ENCODE measurements at regions not wholly inside any gene's neighbourhood (a gene's known extent, or its start where the extent isn't known, plus 50 kb on each side); places are given as distances from the start of the nearest gene placed in this dataset.

DNA sequence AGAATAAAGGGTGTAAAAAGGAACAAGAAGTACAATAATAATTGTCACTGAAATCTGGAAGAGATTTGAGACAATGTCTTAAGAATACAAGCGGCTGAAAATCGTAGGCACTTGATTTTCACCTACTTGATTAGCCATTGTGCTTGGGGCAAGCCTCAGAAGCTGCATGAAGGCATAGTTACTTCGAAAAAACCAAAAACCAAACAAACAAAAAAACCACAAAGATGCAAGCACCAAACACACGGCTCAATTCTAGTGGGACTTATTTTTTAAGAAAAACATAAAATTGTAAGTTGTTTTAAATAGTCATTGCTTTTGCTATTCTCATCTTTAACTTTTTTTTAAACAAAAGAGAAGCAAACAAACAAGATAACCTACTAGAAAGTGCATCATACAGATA lies 235.6 kb downstream of the OGFRL1 start:
- H3K9me3 ChIP-seq (ENCODE audit: control insufficient read depth in 4 of 4, low read length in 3 of 4): no peaks in the 10 kb centered on the region
- no peak overlapping the region for H3K4me3 ChIP-seq (ENCODE audit: low read depth in 1 of 3, low read length in 3 of 3)
- WGBS: 59% methylated on average over 4 of the region's 4 CpGs
- no peak for DNase-seq (ENCODE audit: low spot score)
- H3K9ac ChIP-seq (ENCODE audit: low read depth in 1 of 2, low read length in 2 of 2): no peak overlapping the region
- H3K36me3 ChIP-seq (ENCODE audit: control insufficient read depth in 4 of 4, insufficient read depth in 3 of 4, low read depth in 1 of 4, low read length in 3 of 4): no peaks in the 10 kb centered on the region
- TF ChIP-seq JUND (IDR thresholded peaks at IDR 0.05) (no peak), CTCF (IDR thresholded peaks at IDR 0.05; ENCODE audit: low read depth, low read length, missing input control) (no peak), EGR1 (IDR thresholded peaks at IDR 0.05; ENCODE audit: low read depth in 2 of 2) (no peak), RXRA (IDR thresholded peaks at IDR 0.05) (no peak), FOXA2 (IDR thresholded peaks at IDR 0.05) (no peak), FOXA1 (IDR thresholded peaks at IDR 0.05) (no peak), SP1 (IDR thresholded peaks at IDR 0.05) (no peak), REST (IDR thresholded peaks at IDR 0.05) (no peak), ATF3 (IDR thresholded peaks at IDR 0.05) (no peak), HNF4G (IDR thresholded peaks at IDR 0.05) (no peak), RAD21 (IDR thresholded peaks at IDR 0.05) (no peak), TAF1 (conservative IDR thresholded peaks at IDR 0.05) (no peak), HNF4A (conservative IDR thresholded peaks at IDR 0.05) (no peak), YY1 (IDR thresholded peaks at IDR 0.05) (no peak), NR2F2 (IDR thresholded peaks at IDR 0.05) (no peak), MAX (IDR thresholded peaks at IDR 0.05) (no peak)
- H3K4me1 ChIP-seq (ENCODE audit: control insufficient read depth in 4 of 4, insufficient read depth in 4 of 4, low read length in 3 of 4): no peaks in the 10 kb centered on the region
- no peaks in the 10 kb centered on the region for H3K27me3 ChIP-seq (ENCODE audit: control insufficient read depth in 4 of 4, insufficient read depth in 4 of 4, low read length in 3 of 4)
- H3K27ac ChIP-seq (ENCODE audit: low read depth in 1 of 2, low read length in 2 of 2): no peak overlapping the region

- no peak overlapping the region for H3K27ac ChIP-seq (ENCODE audit: low read depth in 1 of 2, low read length in 2 of 2)
- H3K4me3 ChIP-seq (ENCODE audit: low read depth in 1 of 3, low read length in 3 of 3): no peak overlapping the region
- no peaks in the 10 kb centered on the region for H3K36me3 ChIP-seq (ENCODE audit: control insufficient read depth in 4 of 4, insufficient read depth in 3 of 4, low read depth in 1 of 4, low read length in 3 of 4)
- no peaks in the 10 kb centered on the region for H3K9me3 ChIP-seq (ENCODE audit: control insufficient read depth in 4 of 4, low read length in 3 of 4)
- no peak for DNase-seq (ENCODE audit: low spot score)
- H3K4me1 ChIP-seq (ENCODE audit: control insufficient read depth in 4 of 4, insufficient read depth in 4 of 4, low read length in 3 of 4): no peaks in the 10 kb centered on the region
- WGBS: 73% methylated on average over 1 of the region's 1 CpG
- no peaks in the 10 kb centered on the region for H3K27me3 ChIP-seq (ENCODE audit: control insufficient read depth in 4 of 4, insufficient read depth in 4 of 4, low read length in 3 of 4)
- no peak overlapping the region for H3K9ac ChIP-seq (ENCODE audit: low read depth in 1 of 2, low read length in 2 of 2)
- no peak for TF ChIP-seq RAD21 (IDR thresholded peaks at IDR 0.05)
- TF ChIP-seq FOXA2 (IDR thresholded peaks at IDR 0.05): no peak
- peak; percentile 85 to 87 for TF ChIP-seq JUND (IDR thresholded peaks at IDR 0.05)
- TF ChIP-seq, protein P1, sequence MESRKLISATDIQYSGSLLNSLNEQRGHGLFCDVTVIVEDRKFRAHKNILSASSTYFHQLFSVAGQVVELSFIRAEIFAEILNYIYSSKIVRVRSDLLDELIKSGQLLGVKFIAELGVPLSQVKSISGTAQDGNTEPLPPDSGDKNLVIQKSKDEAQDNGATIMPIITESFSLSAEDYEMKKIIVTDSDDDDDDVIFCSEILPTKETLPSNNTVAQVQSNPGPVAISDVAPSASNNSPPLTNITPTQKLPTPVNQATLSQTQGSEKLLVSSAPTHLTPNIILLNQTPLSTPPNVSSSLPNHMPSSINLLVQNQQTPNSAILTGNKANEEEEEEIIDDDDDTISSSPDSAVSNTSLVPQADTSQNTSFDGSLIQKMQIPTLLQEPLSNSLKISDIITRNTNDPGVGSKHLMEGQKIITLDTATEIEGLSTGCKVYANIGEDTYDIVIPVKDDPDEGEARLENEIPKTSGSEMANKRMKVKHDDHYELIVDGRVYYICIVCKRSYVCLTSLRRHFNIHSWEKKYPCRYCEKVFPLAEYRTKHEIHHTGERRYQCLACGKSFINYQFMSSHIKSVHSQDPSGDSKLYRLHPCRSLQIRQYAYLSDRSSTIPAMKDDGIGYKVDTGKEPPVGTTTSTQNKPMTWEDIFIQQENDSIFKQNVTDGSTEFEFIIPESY (IDR thresholded peaks at IDR 0.05): no peak
- TF ChIP-seq EGR1 (IDR thresholded peaks at IDR 0.05; ENCODE audit: low read depth in 2 of 2): no peak
- no peak for TF ChIP-seq ATF3 (IDR thresholded peaks at IDR 0.05)
- TF ChIP-seq HNF4G (IDR thresholded peaks at IDR 0.05): no peak
- no peak for TF ChIP-seq GABPA (IDR thresholded peaks at IDR 0.05 in 1 of 2, conservative IDR thresholded peaks at IDR 0.05 in 1 of 2)
- no peak for TF ChIP-seq CTCF (IDR thresholded peaks at IDR 0.05; ENCODE audit: low read depth, low read length, missing input control)
- peak; percentile 17 to 49 for TF ChIP-seq RXRA (IDR thresholded peaks at IDR 0.05)
- TF ChIP-seq HNF4A (conservative IDR thresholded peaks at IDR 0.05): no peak
- peak; percentile 69 for TF ChIP-seq NR2F2 (IDR thresholded peaks at IDR 0.05)
- TF ChIP-seq REST (IDR thresholded peaks at IDR 0.05): peak; percentile 7
Observed at GRCh38 chr6:71527886-71528285, 239.3 kb downstream of the OGFRL1 start.

Data from liver (tissue), 8 donors.